IgD-negative memory B cell (primary cell): ENCODE measurements at regions not wholly inside any gene's neighbourhood (a gene's known extent, or its start where the extent isn't known, plus 50 kb on each side); places are given as distances from the start of the nearest gene placed in this dataset.
"Not testable (repeated sequence)": the region's sequence is repeated elsewhere in the genome, so short reads cannot be mapped to it uniquely, and the experiment has no call there.

ENCODE experiments used
- H3K27ac Mint-ChIP-seq, 3 donors: one replicate each; pipeline ENCODE4 v1.8.0; 2020 to 2022; ENCODE audit warnings: mild to moderate bottlenecking in 3 of 3, mixed read lengths in 3 of 3, moderate library complexity in 1 of 3
- H3K27me3 Mint-ChIP-seq: one replicate; pipeline ENCODE4 v1.8.0; 2021; ENCODE audit warnings: mixed read lengths
- H3K36me3 Mint-ChIP-seq: one replicate; pipeline ENCODE4 v1.8.0; 2020; ENCODE audit warnings: mild to moderate bottlenecking, mixed read lengths
- H3K4me1 Mint-ChIP-seq, 3 donors: one replicate each; pipeline ENCODE4 v1.8.0; 2020 to 2022; ENCODE audit warnings: mixed read lengths in 3 of 3, mild to moderate bottlenecking in 1 of 3
- H3K4me3 Mint-ChIP-seq, 4 donors: one replicate each; pipeline ENCODE4 v1.8.0; 2020 to 2022; ENCODE audit warnings: mild to moderate bottlenecking in 4 of 4, mixed read lengths in 4 of 4, moderate library complexity in 3 of 4
- H3K9me3 Mint-ChIP-seq, 3 donors: one replicate each; pipeline ENCODE4 v1.8.0; 2020 to 2021; ENCODE audit warnings: mixed read lengths in 3 of 3, mild to moderate bottlenecking in 1 of 3

DNA sequence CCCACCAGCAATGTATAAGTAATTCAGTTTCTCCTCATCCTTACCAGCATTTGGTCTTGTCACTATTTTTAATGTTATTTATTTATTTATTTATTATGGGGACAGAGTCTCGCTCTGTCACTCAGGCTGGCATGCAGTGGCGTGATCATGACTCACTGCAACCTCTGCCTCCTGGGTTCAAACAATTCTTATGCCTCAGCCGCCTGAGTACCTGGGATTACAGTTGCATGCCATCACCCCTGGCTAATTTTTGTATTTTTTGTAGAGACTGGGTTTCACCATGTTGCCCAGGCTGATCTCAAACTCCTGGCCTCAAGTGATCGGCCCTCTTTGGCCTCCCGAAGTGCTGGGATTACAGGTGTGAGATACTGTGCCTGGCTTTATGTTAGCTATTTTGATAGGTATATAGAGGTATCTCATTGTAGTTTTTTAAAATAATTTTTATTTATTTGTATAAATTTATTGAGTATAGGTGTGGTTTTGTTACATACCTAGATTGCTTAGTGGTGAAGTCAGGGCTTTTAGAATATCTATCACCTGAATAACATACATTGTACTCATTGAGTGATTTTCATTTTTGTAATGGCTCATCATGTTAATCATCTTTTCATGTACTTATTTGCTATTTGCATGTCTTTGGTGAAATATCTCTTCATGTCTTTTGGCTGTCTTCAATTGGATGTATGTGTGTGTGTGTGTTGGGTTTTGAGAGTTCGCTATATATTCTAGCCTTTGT is 53.3 kb downstream of the TANC2 start:
- Mint-ChIP-seq H3K4me3 (no peak overlapping the region), H3K4me1 (no peaks in the 10 kb centered on the region), H3K27ac (no peak overlapping the region), H3K9me3 (peaks cover 0 to 2% (median 0%) of the 10 kb centered on the region in 3 donors), H3K27me3 (no peaks in the 10 kb centered on the region), H3K36me3 (peaks cover 5% of the 10 kb centered on the region)

DNA sequence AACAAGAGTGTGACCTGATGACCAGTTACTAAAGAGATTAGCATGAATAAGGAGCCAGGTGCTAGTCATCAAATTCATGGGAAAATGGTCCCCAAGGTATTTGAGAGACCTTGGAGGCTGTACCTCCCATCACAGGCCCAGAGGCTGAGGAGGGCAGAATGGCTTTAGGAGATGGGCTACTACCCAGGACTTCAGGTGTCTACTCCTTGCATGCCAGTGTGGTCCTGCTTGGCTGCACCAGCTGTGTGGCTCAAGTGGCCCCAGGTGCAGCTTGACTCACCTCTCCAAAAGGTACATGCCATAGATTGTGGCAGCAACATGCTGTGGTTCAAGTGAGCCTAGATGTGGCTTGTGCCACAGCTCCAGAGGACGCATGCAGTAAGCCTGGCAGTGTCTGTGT is 56.5 kb downstream of the TANC2 start:
- Mint-ChIP-seq H3K27ac (no peak overlapping the region), H3K4me1 (no peaks in the 10 kb centered on the region), H3K27me3 (no peaks in the 10 kb centered on the region), H3K9me3 (peaks cover 0 to 1% (median 0%) of the 10 kb centered on the region in 3 donors), H3K4me3 (peak overlapping the region in 1 of 4 donors; percentile 44), H3K36me3 (peaks cover 5% of the 10 kb centered on the region)

DNA sequence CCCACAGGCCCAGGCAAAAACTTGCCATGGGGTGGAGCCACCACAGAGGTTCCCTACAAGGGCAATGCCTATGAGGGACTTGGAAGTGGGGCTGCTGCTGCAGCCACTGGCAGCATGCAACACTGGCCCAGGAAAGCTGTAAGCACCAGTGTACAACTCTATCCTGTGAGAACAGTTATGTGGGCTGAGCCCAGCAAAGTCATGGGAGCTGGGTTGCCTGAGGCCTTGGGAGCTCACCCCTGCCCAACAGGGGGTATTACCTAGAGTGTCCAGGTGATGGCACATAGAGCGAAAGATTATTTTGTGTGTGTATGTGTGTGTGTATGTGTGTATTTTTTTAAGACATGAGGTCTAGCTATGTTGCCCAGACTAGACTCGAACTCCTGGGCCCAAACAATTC is 57.0 kb downstream of the TANC2 start:
- peaks cover 0 to 1% (median 0%) of the 10 kb centered on the region in 3 donors for H3K9me3 Mint-ChIP-seq
- peaks cover 5% of the 10 kb centered on the region for H3K36me3 Mint-ChIP-seq
- peak overlapping the region in 1 of 3 donors; percentile 2 for H3K27ac Mint-ChIP-seq
- no peak overlapping the region for H3K4me3 Mint-ChIP-seq
- no peaks in the 10 kb centered on the region for H3K27me3 Mint-ChIP-seq
- H3K4me1 Mint-ChIP-seq = no peaks in the 10 kb centered on the region

DNA sequence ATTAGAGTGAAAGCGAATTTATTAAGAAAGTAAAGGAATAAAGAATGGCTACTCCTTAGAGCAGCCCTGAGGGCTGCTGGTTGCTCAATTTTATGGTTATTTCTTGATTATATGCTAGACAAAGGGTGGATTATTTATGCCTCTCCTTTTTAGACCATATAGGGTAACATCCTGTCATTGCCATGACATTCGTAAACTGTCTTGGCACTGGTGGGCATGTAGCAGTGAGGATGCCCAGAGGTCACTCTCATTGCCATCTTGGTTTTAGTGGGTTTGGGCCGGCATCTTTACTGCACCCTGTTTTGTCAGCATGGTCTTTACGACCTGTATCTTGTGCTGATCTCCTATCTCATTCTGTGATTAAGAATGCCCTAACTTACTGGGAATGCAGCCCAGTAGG is 58.2 kb downstream of the TANC2 start:
- H3K27ac Mint-ChIP-seq = no peak overlapping the region
- H3K4me1 Mint-ChIP-seq = peaks cover 0 to 2% (median 0%) of the 10 kb centered on the region in 3 donors
- no peak overlapping the region for H3K4me3 Mint-ChIP-seq
- H3K36me3 Mint-ChIP-seq = peaks cover 5% of the 10 kb centered on the region
- H3K9me3 Mint-ChIP-seq = peaks cover 0 to 1% (median 0%) of the 10 kb centered on the region in 3 donors
- no peaks in the 10 kb centered on the region for H3K27me3 Mint-ChIP-seq

GRCh38 chr17:63024716-63025115 is 58.7 kb downstream of the TANC2 start:
- peaks cover 0 to 2% (median 0%) of the 10 kb centered on the region in 3 donors for H3K4me1 Mint-ChIP-seq
- H3K27me3 Mint-ChIP-seq = no peaks in the 10 kb centered on the region
- no peak overlapping the region for H3K4me3 Mint-ChIP-seq
- H3K36me3 Mint-ChIP-seq = peaks cover 5% of the 10 kb centered on the region
- H3K27ac Mint-ChIP-seq = no peak overlapping the region
- H3K9me3 Mint-ChIP-seq = peaks cover 0 to 1% (median 0%) of the 10 kb centered on the region in 3 donors

DNA sequence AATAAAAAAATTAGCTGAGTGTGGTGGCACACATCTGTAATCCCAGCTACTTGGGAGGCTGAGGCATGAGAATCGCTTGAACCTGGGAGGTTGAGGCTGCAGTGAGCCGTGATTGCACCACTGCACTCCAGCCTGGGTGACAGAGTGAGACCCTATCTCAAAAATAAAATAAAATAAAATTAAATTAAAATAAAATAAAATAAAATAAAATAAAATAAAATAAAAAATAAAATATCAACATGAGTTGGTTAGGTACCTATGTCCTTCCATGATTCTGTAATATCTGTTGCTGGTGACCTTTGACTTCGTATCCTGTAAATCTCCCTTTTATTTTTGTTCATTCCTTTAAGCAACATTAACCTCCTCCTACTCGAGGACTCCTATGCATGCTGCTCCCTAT is 59.6 kb downstream of the TANC2 start:
- not testable (repeated sequence) for H3K4me1 Mint-ChIP-seq, H3K27ac Mint-ChIP-seq, H3K27me3 Mint-ChIP-seq, H3K9me3 Mint-ChIP-seq, H3K4me3 Mint-ChIP-seq, H3K36me3 Mint-ChIP-seq

DNA sequence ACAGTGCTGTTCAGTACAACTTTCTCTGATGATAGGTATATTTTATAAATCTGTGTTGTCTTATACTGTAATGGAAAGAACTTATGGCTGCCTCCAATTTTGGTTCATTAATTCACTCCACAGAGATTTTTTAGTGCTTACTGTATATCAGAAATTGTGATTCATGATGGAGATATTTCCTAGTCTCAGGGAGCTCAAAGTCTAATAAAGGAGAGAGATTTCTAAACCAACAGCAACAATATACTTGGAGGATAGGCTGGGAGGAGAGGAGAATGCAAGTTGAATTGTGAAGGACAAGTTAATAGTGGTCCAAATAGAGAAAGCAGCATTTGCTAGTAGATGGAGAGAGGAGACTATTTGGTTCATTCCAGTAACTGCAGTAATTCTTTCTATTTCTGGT is 63.5 kb downstream of the TANC2 start:
- no peak overlapping the region for H3K4me3 Mint-ChIP-seq
- peaks cover 0 to 2% (median 0%) of the 10 kb centered on the region in 3 donors for H3K4me1 Mint-ChIP-seq
- no peak overlapping the region for H3K27ac Mint-ChIP-seq
- H3K36me3 Mint-ChIP-seq = peaks cover 2% of the 10 kb centered on the region
- H3K27me3 Mint-ChIP-seq = peaks cover 1% of the 10 kb centered on the region
- H3K9me3 Mint-ChIP-seq = peaks cover 0 to 3% (median 2%) of the 10 kb centered on the region in 3 donors

GRCh38 chr17:63032142-63032541 is 66.1 kb downstream of the TANC2 start:
- H3K4me1 Mint-ChIP-seq = peaks cover 0 to 8% (median 7%) of the 10 kb centered on the region in 3 donors
- H3K9me3 Mint-ChIP-seq = peaks cover 0 to 2% (median 2%) of the 10 kb centered on the region in 3 donors
- H3K4me3 Mint-ChIP-seq = no peak overlapping the region
- H3K36me3 Mint-ChIP-seq = peaks cover 2% of the 10 kb centered on the region
- no peak overlapping the region for H3K27ac Mint-ChIP-seq
- peaks cover 7% of the 10 kb centered on the region for H3K27me3 Mint-ChIP-seq

GRCh38 chr17:63033142-63033541 is 67.1 kb downstream of the TANC2 start:
- Mint-ChIP-seq H3K27me3 (peaks cover 7% of the 10 kb centered on the region), H3K36me3 (peaks cover 2% of the 10 kb centered on the region), H3K9me3 (peaks cover 0 to 2% (median 2%) of the 10 kb centered on the region in 3 donors), H3K4me3 (no peak overlapping the region), H3K4me1 (peaks cover 0 to 8% (median 7%) of the 10 kb centered on the region in 3 donors), H3K27ac (no peak overlapping the region)

DNA sequence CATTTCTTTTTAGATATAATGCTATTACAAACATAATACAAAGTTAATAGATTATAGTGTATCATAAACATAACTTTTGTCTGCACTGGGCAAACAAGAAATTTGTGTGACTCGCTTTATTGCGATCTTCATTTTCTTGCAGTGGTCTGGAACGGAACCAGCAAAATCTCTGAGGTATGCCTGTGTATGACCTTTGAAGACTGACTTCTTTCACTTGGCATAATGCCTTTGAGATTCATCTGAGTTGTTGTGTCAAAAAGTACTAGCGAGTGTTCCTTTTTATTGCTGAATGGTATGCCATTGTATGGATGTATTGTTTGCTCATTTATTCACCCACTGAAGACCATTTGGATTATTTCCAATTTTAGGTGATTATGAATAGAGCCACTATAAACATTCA is 69.2 kb downstream of the TANC2 start:
- H3K27ac Mint-ChIP-seq = no peak overlapping the region
- peaks cover 0 to 7% (median 6%) of the 10 kb centered on the region in 3 donors for H3K4me1 Mint-ChIP-seq
- H3K36me3 Mint-ChIP-seq = peaks cover 2% of the 10 kb centered on the region
- peaks cover 0 to 2% (median 2%) of the 10 kb centered on the region in 3 donors for H3K9me3 Mint-ChIP-seq
- H3K4me3 Mint-ChIP-seq = no peak overlapping the region
- H3K27me3 Mint-ChIP-seq = peaks cover 7% of the 10 kb centered on the region

DNA sequence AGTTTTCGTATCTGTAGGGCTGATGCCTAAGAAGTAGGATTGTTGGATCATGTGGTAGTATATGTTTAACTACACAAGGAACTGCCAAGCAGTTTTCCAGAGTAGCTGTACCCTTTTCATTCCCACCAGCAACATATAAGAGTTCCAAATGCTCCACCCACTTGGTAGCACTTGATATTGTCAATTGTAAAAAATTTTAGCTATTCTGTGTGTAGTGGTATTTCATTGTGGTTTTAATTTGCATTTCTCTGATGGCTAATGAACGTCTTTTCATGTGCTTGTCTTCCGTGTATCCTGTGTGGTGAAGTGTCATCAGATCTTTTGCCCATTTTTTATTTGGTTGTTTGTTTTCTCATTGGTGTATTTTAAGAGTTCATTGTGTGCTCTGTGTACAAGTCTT is 69.7 kb downstream of the TANC2 start:
- H3K9me3 Mint-ChIP-seq = peaks cover 0 to 2% (median 2%) of the 10 kb centered on the region in 3 donors
- H3K4me1 Mint-ChIP-seq = peaks cover 0 to 7% (median 6%) of the 10 kb centered on the region in 3 donors
- no peak overlapping the region for H3K27ac Mint-ChIP-seq
- H3K4me3 Mint-ChIP-seq = no peak overlapping the region
- peaks cover 7% of the 10 kb centered on the region for H3K27me3 Mint-ChIP-seq
- H3K36me3 Mint-ChIP-seq = peaks cover 2% of the 10 kb centered on the region

DNA sequence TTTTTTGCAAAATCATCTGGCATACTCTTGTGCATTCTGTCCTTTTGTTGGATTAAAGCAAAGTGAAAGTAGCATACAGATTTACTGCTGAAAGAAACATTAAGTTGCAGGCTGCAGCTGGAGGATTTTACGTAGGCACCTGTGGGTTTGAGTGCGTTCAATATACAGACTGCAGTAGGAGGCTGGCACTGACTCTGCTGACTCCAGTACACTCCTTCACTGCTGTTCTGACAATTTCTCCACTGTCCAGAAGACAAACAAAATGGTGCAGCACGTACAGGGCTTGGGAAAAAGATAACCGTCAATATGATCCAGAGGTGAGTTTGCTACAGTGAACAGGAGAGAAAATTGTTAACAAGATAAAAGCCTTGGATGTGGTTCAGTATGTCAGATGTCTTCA is 73.3 kb downstream of the TANC2 start:
- peak overlapping the region in 1 of 3 donors; percentile 5 for H3K27ac Mint-ChIP-seq
- H3K4me3 Mint-ChIP-seq = no peak overlapping the region
- no peaks in the 10 kb centered on the region for H3K36me3 Mint-ChIP-seq
- peaks cover 9% of the 10 kb centered on the region for H3K27me3 Mint-ChIP-seq
- H3K9me3 Mint-ChIP-seq = peaks cover 0 to 2% (median 0%) of the 10 kb centered on the region in 3 donors
- H3K4me1 Mint-ChIP-seq = peaks cover 0 to 7% (median 6%) of the 10 kb centered on the region in 3 donors

DNA sequence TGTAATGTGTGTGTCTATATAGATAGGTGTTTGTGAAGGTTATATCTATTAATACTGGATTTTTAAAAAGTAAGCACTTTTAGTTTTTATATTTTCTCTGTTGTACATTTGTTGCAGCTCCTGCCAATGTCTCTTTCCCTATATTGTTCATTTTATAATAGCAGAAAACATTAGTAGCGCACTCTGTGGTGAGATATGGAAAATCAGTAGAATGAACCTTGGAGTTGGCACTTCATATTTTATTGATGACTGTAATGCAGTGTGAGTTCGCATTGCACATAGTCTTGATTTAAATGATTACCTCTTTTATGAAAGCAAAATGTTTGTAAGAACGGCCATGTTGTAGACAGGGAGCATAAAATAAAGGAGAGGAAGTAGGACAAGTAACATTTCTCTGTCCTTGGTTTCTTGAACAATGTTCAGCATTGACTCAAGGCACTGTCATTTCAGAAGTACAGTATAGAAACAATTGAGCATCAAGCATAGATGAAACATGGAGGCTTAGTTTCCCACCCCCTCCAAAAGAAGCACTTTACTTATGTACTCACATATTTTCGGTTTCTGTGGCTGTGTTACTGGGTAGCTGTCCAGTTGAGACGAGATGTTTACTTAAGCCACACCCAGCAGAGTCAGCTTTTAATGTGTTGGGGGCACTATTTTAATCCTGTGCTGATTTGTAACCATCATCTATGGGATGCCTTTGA is 74.0 kb downstream of the TANC2 start:
- H3K4me1 Mint-ChIP-seq = peaks cover 0 to 7% (median 6%) of the 10 kb centered on the region in 3 donors
- H3K4me3 Mint-ChIP-seq = no peak overlapping the region
- H3K9me3 Mint-ChIP-seq = peaks cover 0 to 2% (median 0%) of the 10 kb centered on the region in 3 donors
- peaks cover 9% of the 10 kb centered on the region for H3K27me3 Mint-ChIP-seq
- peak overlapping the region in 1 of 3 donors; percentile 5 for H3K27ac Mint-ChIP-seq
- no peaks in the 10 kb centered on the region for H3K36me3 Mint-ChIP-seq

GRCh38 chr17:63040816-63041215 is 74.8 kb downstream of the TANC2 start:
- Mint-ChIP-seq H3K27ac (no peak overlapping the region), H3K9me3 (peaks cover 0 to 2% (median 0%) of the 10 kb centered on the region in 3 donors), H3K4me1 (peaks cover 0 to 6% (median 3%) of the 10 kb centered on the region in 3 donors), H3K4me3 (no peak overlapping the region), H3K27me3 (peaks cover 8% of the 10 kb centered on the region), H3K36me3 (no peaks in the 10 kb centered on the region)

DNA sequence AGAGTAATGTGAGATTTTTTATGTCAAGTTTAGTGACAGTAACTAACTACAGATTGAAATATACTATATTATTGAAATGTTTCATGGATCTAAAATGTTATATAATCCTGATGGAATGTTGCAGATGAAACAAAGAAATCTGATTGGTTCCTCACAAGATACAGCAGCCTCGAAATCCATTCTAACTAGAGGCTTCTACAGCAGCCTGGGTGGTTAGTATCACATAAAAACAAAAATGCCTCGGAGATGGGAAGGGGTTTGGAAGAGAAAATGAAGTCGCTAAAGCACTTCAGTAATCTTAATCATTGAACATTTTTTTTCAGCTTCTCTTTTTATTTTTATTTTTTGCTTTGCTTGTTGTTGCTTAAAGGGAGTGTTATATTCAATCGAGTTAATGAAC is 75.2 kb downstream of the TANC2 start:
- Mint-ChIP-seq H3K9me3 (peaks cover 0 to 2% (median 0%) of the 10 kb centered on the region in 3 donors), H3K36me3 (no peaks in the 10 kb centered on the region), H3K27ac (no peak overlapping the region), H3K4me1 (peaks cover 0 to 4% (median 1%) of the 10 kb centered on the region in 3 donors), H3K4me3 (no peak overlapping the region), H3K27me3 (peaks cover 7% of the 10 kb centered on the region)
